HepG2 (cell line): ENCODE measurements at regions not wholly inside any gene's neighbourhood (a gene's known extent, or its start where the extent isn't known, plus 50 kb on each side); places are given as distances from the start of the nearest gene placed in this dataset.

Experiments
- EHMT2 ChIP-seq: fragments of 200-600 bp; sonication (generic); IDR thresholded peaks from 2 replicates; pipeline ENCODE4 v1.7.0; 2017; ENCODE audit warnings: antibody characterized with exemption, low read depth, low read length, borderline replicate concordance
- FOXP1 ChIP-seq, 2 experiments: fragments of 450-650 bp in 1 of 2; IDR thresholded peaks; 2 replicates each; pipeline ENCODE4 v1.6.1; 2017 to 2018; ENCODE audit warnings: antibody characterized with exemption in 1 of 2
- NFIC ChIP-seq: IDR thresholded peaks from 2 replicates; pipeline ENCODE4 v1.6.1; 2012; ENCODE audit warnings: mild to moderate bottlenecking, low read length, inconsistent platforms
- PATZ1 ChIP-seq: sonication (generic); formaldehyde crosslinking; IDR thresholded peaks from 2 replicates; pipeline ENCODE4 v1.4.0; 2020; ENCODE audit warnings: missing genetic modification reagents
- SOX5 ChIP-seq: IDR thresholded peaks from 2 replicates; pipeline ENCODE4 v1.6.1; 2016; ENCODE audit warnings: borderline replicate concordance
- THYN1 ChIP-seq: sonication (generic); formaldehyde crosslinking; IDR thresholded peaks from 2 replicates; pipeline ENCODE4 v1.8.1; 2023; ENCODE audit warnings: low read depth, mild to moderate bottlenecking, moderate library complexity, missing genetic modification reagents, borderline replicate concordance
- ZNF580 ChIP-seq: IDR thresholded peaks from 2 replicates; pipeline ENCODE4 v1.6.1; 2016; ENCODE audit warnings: low read depth, borderline replicate concordance
- TF ChIP-seq, protein P1 (sequence below): sonication (generic); formaldehyde crosslinking; IDR thresholded peaks from 2 replicates; pipeline ENCODE4 v1.5.1; 2020; ENCODE audit warnings: mild to moderate bottlenecking, missing genetic modification reagents, borderline replicate concordance
- TF ChIP-seq, protein P2 (sequence below): IDR thresholded peaks from 2 replicates; pipeline ENCODE4 v1.4.0; 2020; ENCODE audit warnings: mild to moderate bottlenecking, missing genetic modification reagents

DNA sequence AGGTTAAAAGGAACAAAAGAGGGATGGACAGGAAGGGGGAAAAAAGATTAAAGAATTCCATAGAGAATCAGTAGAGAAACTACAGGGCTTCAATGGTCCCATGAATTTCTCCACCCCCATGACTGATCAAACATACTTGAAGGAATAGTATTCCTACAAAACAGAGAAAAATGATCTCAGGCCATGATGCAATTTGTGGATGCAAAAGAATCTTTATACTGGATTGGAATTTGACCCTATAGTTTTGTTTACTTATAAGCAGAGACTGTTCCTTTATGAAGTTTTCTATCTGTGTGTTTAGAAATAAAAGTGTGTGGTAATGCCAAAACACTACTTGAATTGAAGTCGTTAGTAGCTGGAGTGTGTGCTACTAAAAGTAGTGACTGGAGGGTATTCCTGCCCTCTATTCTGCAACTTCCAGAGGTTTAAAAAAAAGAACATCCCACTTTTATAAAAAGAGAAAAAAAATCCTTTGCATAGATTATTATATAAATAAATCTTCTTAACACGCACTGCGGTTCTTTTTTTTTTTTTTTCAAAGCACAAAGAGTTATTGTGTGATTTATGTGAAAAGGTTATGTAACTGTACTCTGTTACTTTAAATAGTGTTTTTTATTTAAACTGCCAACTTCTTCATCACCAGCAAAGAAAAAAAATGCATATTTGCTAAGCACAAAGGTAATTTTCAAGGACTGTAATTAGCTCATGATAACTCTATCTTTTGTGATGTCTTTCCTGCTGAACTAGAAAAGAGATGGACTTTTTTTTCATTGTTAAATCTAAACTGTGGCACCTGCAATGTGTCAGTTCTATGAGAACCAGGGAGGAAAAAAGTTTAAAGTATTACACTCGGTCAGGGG, 214.5 kb upstream of the CITED2 start (continued):
- TF ChIP-seq EHMT2 (peak; percentile 42; the same call in 1 of the 2 replicates), ZNF580 (CRISPR knock-in tag) (no peak), THYN1 (CRISPR knock-in tag) (no peak), SOX5 (CRISPR knock-in tag) (peak; percentile 20; the same call in 1 of the 2 replicates), PATZ1 (CRISPR knock-in tag) (peak; percentile 45; the same call in 1 of the 2 replicates), NFIC (peak; percentile 26; the same call in 1 of the 2 replicates), FOXP1 (IDR thresholded peaks at IDR 0.05) (no peak), FOXP1 (CRISPR knock-in tag; IDR thresholded peaks at IDR 0.05) (peak; percentile 39; the same call in 1 of the 2 replicates)
- TF ChIP-seq, protein P1, sequence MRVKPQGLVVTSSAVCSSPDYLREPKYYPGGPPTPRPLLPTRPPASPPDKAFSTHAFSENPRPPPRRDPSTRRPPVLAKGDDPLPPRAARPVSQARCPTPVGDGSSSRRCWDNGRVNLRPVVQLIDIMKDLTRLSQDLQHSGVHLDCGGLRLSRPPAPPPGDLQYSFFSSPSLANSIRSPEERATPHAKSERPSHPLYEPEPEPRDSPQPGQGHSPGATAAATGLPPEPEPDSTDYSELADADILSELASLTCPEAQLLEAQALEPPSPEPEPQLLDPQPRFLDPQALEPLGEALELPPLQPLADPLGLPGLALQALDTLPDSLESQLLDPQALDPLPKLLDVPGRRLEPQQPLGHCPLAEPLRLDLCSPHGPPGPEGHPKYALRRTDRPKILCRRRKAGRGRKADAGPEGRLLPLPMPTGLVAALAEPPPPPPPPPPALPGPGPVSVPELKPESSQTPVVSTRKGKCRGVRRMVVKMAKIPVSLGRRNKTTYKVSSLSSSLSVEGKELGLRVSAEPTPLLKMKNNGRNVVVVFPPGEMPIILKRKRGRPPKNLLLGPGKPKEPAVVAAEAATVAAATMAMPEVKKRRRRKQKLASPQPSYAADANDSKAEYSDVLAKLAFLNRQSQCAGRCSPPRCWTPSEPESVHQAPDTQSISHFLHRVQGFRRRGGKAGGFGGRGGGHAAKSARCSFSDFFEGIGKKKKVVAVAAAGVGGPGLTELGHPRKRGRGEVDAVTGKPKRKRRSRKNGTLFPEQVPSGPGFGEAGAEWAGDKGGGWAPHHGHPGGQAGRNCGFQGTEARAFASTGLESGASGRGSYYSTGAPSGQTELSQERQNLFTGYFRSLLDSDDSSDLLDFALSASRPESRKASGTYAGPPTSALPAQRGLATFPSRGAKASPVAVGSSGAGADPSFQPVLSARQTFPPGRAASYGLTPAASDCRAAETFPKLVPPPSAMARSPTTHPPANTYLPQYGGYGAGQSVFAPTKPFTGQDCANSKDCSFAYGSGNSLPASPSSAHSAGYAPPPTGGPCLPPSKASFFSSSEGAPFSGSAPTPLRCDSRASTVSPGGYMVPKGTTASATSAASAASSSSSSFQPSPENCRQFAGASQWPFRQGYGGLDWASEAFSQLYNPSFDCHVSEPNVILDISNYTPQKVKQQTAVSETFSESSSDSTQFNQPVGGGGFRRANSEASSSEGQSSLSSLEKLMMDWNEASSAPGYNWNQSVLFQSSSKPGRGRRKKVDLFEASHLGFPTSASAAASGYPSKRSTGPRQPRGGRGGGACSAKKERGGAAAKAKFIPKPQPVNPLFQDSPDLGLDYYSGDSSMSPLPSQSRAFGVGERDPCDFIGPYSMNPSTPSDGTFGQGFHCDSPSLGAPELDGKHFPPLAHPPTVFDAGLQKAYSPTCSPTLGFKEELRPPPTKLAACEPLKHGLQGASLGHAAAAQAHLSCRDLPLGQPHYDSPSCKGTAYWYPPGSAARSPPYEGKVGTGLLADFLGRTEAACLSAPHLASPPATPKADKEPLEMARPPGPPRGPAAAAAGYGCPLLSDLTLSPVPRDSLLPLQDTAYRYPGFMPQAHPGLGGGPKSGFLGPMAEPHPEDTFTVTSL (CRISPR knock-in tag), result no peak
- TF ChIP-seq, protein P2, sequence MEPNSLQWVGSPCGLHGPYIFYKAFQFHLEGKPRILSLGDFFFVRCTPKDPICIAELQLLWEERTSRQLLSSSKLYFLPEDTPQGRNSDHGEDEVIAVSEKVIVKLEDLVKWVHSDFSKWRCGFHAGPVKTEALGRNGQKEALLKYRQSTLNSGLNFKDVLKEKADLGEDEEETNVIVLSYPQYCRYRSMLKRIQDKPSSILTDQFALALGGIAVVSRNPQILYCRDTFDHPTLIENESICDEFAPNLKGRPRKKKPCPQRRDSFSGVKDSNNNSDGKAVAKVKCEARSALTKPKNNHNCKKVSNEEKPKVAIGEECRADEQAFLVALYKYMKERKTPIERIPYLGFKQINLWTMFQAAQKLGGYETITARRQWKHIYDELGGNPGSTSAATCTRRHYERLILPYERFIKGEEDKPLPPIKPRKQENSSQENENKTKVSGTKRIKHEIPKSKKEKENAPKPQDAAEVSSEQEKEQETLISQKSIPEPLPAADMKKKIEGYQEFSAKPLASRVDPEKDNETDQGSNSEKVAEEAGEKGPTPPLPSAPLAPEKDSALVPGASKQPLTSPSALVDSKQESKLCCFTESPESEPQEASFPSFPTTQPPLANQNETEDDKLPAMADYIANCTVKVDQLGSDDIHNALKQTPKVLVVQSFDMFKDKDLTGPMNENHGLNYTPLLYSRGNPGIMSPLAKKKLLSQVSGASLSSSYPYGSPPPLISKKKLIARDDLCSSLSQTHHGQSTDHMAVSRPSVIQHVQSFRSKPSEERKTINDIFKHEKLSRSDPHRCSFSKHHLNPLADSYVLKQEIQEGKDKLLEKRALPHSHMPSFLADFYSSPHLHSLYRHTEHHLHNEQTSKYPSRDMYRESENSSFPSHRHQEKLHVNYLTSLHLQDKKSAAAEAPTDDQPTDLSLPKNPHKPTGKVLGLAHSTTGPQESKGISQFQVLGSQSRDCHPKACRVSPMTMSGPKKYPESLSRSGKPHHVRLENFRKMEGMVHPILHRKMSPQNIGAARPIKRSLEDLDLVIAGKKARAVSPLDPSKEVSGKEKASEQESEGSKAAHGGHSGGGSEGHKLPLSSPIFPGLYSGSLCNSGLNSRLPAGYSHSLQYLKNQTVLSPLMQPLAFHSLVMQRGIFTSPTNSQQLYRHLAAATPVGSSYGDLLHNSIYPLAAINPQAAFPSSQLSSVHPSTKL (CRISPR knock-in tag), result peak; percentile 77
